ENCODE measurements at regions not wholly inside any gene's neighbourhood (a gene's known extent, or its start where the extent isn't known, plus 50 kb on each side); places are given as distances from the start of the nearest gene placed in this dataset.

GRCh38 chr3:110166791-110167190 is 829.4 kb upstream of the DPPA4 start:
- TF ChIP-seq POLR2A (IDR thresholded peaks at IDR 0.05; ENCODE audit: low read depth, low read length) (no peak), POLR2AphosphoS5 (IDR thresholded peaks at IDR 0.05; ENCODE audit: low read depth, low read length) (no peak)

Measured in GM12892 (cell line).